IPS-18c (cell line): ENCODE measurements at regions not wholly inside any gene's neighbourhood (a gene's known extent, or its start where the extent isn't known, plus 50 kb on each side); places are given as distances from the start of the nearest gene placed in this dataset.
"Not testable (repeated sequence)": the region's sequence is repeated elsewhere in the genome, so short reads cannot be mapped to it uniquely, and the experiment has no call there.

Source experiments
- H3K4me3 ChIP-seq: 2 replicates; pipeline ENCODE4 v1.7.0; 2013; ENCODE audit warnings: low read depth, mild to moderate bottlenecking, low read length, moderate library complexity; ENCODE audit not compliant: insufficient read depth
- H3K9me3 ChIP-seq: one replicate; pipeline ENCODE4 v1.6.1; 2013; ENCODE audit warnings: mild to moderate bottlenecking, low read length, moderate library complexity; ENCODE audit not compliant: control insufficient read depth, insufficient read depth

- Histone ChIP-seq H3K4me3 (no peak overlapping the region), H3K9me3 (no peaks in the 10 kb centered on the region)
Measured at GRCh38 chr2:194483041-194483440, 1174.0 kb upstream of the SLC39A10 start.

GRCh38 chr2:194465641-194466040 is 1191.4 kb upstream of the SLC39A10 start:
- Histone ChIP-seq H3K9me3 (no peaks in the 10 kb centered on the region), H3K4me3 (no peak overlapping the region)

- no peak overlapping the region for H3K4me3 ChIP-seq
- H3K9me3 ChIP-seq: no peaks in the 10 kb centered on the region
Measured at GRCh38 chr2:194464964-194465638, 1191.9 kb upstream of the SLC39A10 start.

GRCh38 chr2:194462883-194463282 is 1194.1 kb upstream of the SLC39A10 start:
- not testable (repeated sequence) for H3K9me3 ChIP-seq, H3K4me3 ChIP-seq

- no peak overlapping the region for H3K4me3 ChIP-seq
Measured at GRCh38 chr2:194455358-194455757, 1201.7 kb upstream of the SLC39A10 start.

GRCh38 chr2:194452504-194452903 is 1204.5 kb upstream of the SLC39A10 start:
- H3K9me3 ChIP-seq: no peaks in the 10 kb centered on the region
- no peak overlapping the region for H3K4me3 ChIP-seq

More at GRCh38 chr2:194455358-194455757, 1201.7 kb upstream of the SLC39A10 start:
- no peaks in the 10 kb centered on the region for H3K9me3 ChIP-seq

GRCh38 chr2:194445226-194445625 is 1211.8 kb upstream of the SLC39A10 start:
- H3K9me3 ChIP-seq: no peaks in the 10 kb centered on the region
- H3K4me3 ChIP-seq: no peak overlapping the region

- Histone ChIP-seq H3K9me3 (no peaks in the 10 kb centered on the region), H3K4me3 (no peak overlapping the region)
Measured at GRCh38 chr2:194443926-194444325, 1213.1 kb upstream of the SLC39A10 start.

GRCh38 chr2:194424683-194425209 is 1232.3 kb upstream of the SLC39A10 start:
- H3K9me3 ChIP-seq: no peaks in the 10 kb centered on the region
- no peak overlapping the region for H3K4me3 ChIP-seq

- no peaks in the 10 kb centered on the region for H3K9me3 ChIP-seq
- no peak overlapping the region for H3K4me3 ChIP-seq
Measured at GRCh38 chr2:194411221-194411620, 1245.8 kb upstream of the SLC39A10 start.

- H3K9me3 ChIP-seq: no peaks in the 10 kb centered on the region
- no peak overlapping the region for H3K4me3 ChIP-seq
Measured at GRCh38 chr2:194395818-194396217, 1261.2 kb upstream of the SLC39A10 start.

GRCh38 chr2:194385376-194385775 is 1271.7 kb upstream of the SLC39A10 start:
- H3K4me3 ChIP-seq: no peak overlapping the region
- peaks cover 4% of the 10 kb centered on the region for H3K9me3 ChIP-seq

- peaks cover 4% of the 10 kb centered on the region for H3K9me3 ChIP-seq
Measured at GRCh38 chr2:194383401-194383800, 1273.6 kb upstream of the SLC39A10 start.

GRCh38 chr2:194382221-194382620 is 1274.8 kb upstream of the SLC39A10 start:
- Histone ChIP-seq H3K9me3 (peaks cover 4% of the 10 kb centered on the region), H3K4me3 (no peak overlapping the region)

More at GRCh38 chr2:194383401-194383800, 1273.6 kb upstream of the SLC39A10 start:
- H3K4me3 ChIP-seq: no peak overlapping the region

GRCh38 chr2:194380011-194380410 is 1277.0 kb upstream of the SLC39A10 start:
- peaks cover 4% of the 10 kb centered on the region for H3K9me3 ChIP-seq
- H3K4me3 ChIP-seq: no peak overlapping the region

- not testable (repeated sequence) for H3K9me3 ChIP-seq, H3K4me3 ChIP-seq
Measured at GRCh38 chr2:194367390-194367789, 1289.6 kb upstream of the SLC39A10 start.

GRCh38 chr2:194363878-194364277 is 1293.1 kb upstream of the SLC39A10 start:
- no peaks in the 10 kb centered on the region for H3K9me3 ChIP-seq
- H3K4me3 ChIP-seq: no peak overlapping the region

- H3K4me3 ChIP-seq: no peak overlapping the region
- H3K9me3 ChIP-seq: no peaks in the 10 kb centered on the region
Measured at GRCh38 chr2:194363295-194363694, 1293.7 kb upstream of the SLC39A10 start.

GRCh38 chr2:194352505-194352904 is 1304.5 kb upstream of the SLC39A10 start:
- no peak overlapping the region for H3K4me3 ChIP-seq

More at GRCh38 chr2:194352505-194352904, 1304.5 kb upstream of the SLC39A10 start:
- H3K9me3 ChIP-seq: no peaks in the 10 kb centered on the region
